ENCODE measurements at regions not wholly inside any gene's neighbourhood (a gene's known extent, or its start where the extent isn't known, plus 50 kb on each side); places are given as distances from the start of the nearest gene placed in this dataset.

DNA sequence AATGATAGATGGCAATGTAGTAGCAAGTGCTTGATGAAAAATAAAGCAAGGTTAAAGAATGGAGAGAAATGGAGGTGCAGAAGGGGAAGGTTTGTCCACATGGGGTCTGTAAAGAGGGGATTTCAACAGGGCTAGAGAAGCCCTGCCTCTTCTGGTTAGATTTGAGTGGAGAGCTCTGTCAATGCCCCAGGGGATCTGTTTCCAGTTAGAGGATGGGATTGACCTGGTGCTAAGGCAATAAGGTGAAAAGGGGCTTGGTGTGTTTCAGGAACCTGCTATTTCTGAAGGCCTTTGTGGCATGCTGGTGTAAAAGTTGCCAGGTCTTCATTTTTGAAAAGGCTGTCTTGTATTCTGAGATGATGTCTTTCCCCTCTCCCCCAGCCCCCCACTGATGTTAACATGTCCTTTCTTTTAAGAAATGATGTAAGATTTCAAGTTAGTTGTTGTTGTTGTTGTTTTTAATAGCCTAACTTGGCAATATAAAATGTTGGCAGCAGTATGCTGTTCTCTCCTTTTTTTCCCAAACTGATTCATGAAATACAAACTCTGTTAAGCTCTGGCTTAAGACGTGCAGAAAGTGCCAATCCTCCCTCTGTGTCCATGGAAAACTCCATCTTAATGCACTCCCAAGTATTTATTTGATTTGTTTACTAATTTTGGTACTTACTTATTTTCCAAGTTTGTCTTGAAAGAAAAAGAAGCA is 370.3 kb upstream of the ADGRL2 start:
- TF ChIP-seq POLR2A (IDR thresholded peaks at IDR 0.05) = no peak
- TF ChIP-seq, protein P1, sequence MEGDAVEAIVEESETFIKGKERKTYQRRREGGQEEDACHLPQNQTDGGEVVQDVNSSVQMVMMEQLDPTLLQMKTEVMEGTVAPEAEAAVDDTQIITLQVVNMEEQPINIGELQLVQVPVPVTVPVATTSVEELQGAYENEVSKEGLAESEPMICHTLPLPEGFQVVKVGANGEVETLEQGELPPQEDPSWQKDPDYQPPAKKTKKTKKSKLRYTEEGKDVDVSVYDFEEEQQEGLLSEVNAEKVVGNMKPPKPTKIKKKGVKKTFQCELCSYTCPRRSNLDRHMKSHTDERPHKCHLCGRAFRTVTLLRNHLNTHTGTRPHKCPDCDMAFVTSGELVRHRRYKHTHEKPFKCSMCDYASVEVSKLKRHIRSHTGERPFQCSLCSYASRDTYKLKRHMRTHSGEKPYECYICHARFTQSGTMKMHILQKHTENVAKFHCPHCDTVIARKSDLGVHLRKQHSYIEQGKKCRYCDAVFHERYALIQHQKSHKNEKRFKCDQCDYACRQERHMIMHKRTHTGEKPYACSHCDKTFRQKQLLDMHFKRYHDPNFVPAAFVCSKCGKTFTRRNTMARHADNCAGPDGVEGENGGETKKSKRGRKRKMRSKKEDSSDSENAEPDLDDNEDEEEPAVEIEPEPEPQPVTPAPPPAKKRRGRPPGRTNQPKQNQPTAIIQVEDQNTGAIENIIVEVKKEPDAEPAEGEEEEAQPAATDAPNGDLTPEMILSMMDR (IDR thresholded peaks at IDR 0.05) = no peak
- H3K9me3 ChIP-seq = no peaks in the 10 kb centered on the region
- no peaks in the 10 kb centered on the region for H3K4me1 ChIP-seq
- H3K36me3 ChIP-seq = no peaks in the 10 kb centered on the region
- no peak overlapping the region for H3K4me3 ChIP-seq
- H3K27me3 ChIP-seq = no peaks in the 10 kb centered on the region
- DNase-seq = no peak
- H3K27ac ChIP-seq = no peak overlapping the region

DNA sequence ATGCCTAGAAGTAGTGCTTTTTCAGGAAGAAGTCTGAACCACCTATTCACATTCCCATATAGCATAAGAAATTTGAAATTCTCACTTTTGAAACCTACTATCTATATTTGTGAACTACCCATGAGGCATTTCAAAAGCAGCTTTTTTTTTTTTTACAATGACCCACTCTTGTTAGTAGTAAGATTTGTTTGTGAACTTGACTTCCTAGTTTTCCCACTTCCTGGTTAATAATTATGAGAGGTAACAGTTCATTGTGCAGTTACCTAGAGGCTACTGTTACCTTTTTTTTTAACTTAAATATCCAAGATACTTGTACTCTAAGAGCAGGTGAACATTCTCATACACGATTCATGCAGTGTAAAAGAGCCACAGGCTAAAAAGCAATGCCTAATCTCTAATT is 371.7 kb upstream of the ADGRL2 start:
- Histone ChIP-seq H3K27me3 (no peaks in the 10 kb centered on the region), H3K36me3 (no peaks in the 10 kb centered on the region), H3K27ac (no peak overlapping the region), H3K4me1 (no peaks in the 10 kb centered on the region), H3K9me3 (no peaks in the 10 kb centered on the region), H3K4me3 (no peak overlapping the region)
- TF ChIP-seq, protein P1 (IDR thresholded peaks at IDR 0.05) = no peak
- TF ChIP-seq POLR2A (IDR thresholded peaks at IDR 0.05) = no peak
- DNase-seq = no peak

DNA sequence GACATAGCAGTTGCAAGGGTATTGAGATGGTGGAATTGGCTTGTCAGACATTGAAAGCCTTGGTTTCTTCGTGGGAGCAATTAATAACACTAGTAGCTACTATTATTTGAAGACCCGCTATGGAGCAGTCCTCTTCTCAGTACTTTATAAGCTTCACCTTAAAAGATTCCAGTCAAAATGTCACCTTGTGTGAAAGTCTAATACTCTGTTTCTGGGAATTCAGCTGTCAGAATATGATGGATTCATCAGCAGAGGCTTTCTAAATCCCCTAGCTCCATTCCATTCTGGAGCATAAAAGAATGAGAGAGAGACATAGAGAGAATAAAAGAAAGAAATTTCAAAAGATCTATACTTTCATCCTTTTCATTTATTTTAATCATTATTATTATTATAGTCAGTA is 375.9 kb upstream of the ADGRL2 start:
- Histone ChIP-seq H3K27ac (no peak overlapping the region), H3K36me3 (no peaks in the 10 kb centered on the region), H3K4me1 (no peaks in the 10 kb centered on the region), H3K9me3 (no peaks in the 10 kb centered on the region), H3K4me3 (no peak overlapping the region), H3K27me3 (no peaks in the 10 kb centered on the region)
- DNase-seq = no peak
- no peak for TF ChIP-seq POLR2A (IDR thresholded peaks at IDR 0.05)
- TF ChIP-seq, protein P1 (IDR thresholded peaks at IDR 0.05) = no peak

DNA sequence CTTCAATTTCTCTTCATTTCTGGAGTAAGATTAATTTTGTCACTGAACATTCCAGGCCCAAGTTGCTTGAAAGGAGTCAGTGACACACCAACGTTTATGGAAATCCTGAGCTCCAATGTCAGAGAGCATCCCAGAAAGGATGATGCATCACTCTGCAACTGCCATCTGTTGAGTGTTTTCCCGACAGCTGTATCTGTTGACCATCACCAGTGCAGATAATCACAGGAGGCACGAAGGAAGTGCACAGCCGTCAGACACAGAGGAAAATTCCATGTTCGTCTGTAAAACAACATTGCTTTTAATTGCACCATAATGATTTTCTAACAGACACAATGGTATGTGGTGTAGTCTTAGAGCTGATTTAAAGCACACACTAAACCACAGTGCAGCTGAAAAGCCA is 376.7 kb upstream of the ADGRL2 start:
- no peaks in the 10 kb centered on the region for H3K36me3 ChIP-seq
- H3K27ac ChIP-seq = no peak overlapping the region
- TF ChIP-seq, protein P1 (IDR thresholded peaks at IDR 0.05) = no peak
- no peak for TF ChIP-seq POLR2A (IDR thresholded peaks at IDR 0.05)
- no peaks in the 10 kb centered on the region for H3K9me3 ChIP-seq
- H3K4me1 ChIP-seq = no peaks in the 10 kb centered on the region
- DNase-seq = no peak
- H3K27me3 ChIP-seq = no peaks in the 10 kb centered on the region
- no peak overlapping the region for H3K4me3 ChIP-seq

DNA sequence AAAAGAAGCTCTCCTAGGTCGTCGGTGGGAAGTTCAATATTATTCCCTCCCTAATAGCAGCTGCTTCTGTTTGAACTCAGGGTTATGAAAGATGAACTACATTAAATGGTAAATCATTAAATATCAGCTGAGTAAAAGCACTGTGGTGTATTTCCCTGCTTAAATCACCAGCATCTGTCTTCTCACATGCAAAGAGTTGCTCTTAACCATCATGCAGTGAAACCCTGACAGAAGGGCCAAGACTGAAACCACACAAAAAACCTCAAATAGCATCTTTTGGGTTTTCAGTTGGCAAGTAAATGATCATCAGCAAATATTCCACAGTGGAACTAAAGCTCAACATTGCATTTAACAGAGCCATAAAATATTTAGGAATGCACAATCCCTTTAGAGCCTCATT is 380.0 kb upstream of the ADGRL2 start:
- no peak overlapping the region for H3K4me3 ChIP-seq
- H3K27ac ChIP-seq = no peak overlapping the region
- no peak for DNase-seq
- H3K27me3 ChIP-seq = no peaks in the 10 kb centered on the region
- no peaks in the 10 kb centered on the region for H3K36me3 ChIP-seq
- H3K4me1 ChIP-seq = no peaks in the 10 kb centered on the region
- TF ChIP-seq POLR2A (IDR thresholded peaks at IDR 0.05) = no peak
- TF ChIP-seq, protein P1 (IDR thresholded peaks at IDR 0.05) = no peak
- no peaks in the 10 kb centered on the region for H3K9me3 ChIP-seq
